Thyroid gland (tissue), 4 donors: ENCODE measurements at regions not wholly inside any gene's neighbourhood (a gene's known extent, or its start where the extent isn't known, plus 50 kb on each side); places are given as distances from the start of the nearest gene placed in this dataset.

ENCODE experiments used
- DNase-seq, 2 donors: peaks; one replicate each; pipeline ENCODE4 v3.0.0-alpha.2; 2019
- H3K27ac ChIP-seq, 3 donors: fragments of 200-600 bp; sonication (generic); 1 replicate in 2 of 3; 2 replicates in 1 of 3; pipeline ENCODE4 v1.5.1; 2016 to 2019; ENCODE audit warnings: mild to moderate bottlenecking in 1 of 3, moderate library complexity in 1 of 3
- H3K27me3 ChIP-seq: fragments of 200-600 bp; sonication (generic); one replicate; pipeline ENCODE4 v1.5.1; 2019
- H3K36me3 ChIP-seq, 2 donors: fragments of 200-600 bp; sonication (generic); one replicate each; pipeline ENCODE4 v1.5.1; 2016 to 2019
- H3K4me1 ChIP-seq, 2 donors: fragments of 200-600 bp; sonication (generic); one replicate each; pipeline ENCODE4 v1.5.1; 2017 to 2019
- H3K4me3 ChIP-seq, 3 donors: fragments of 200-600 bp; sonication (generic); replicated peaks in 1 of 3; 1 replicate in 2 of 3; 2 replicates in 1 of 3; pipeline ENCODE4 v1.5.1; 2016; ENCODE audit warnings: mild to moderate bottlenecking in 1 of 3
- H3K9me3 ChIP-seq: fragments of 200-600 bp; sonication (generic); one replicate; pipeline ENCODE4 v1.5.1; 2017
- POLR2A ChIP-seq, 2 donors: fragments of 450-650 bp; IDR thresholded peaks; one replicate each; pipeline ENCODE4 v1.6.1; 2017; ENCODE audit warnings: antibody characterized with exemption in 2 of 2, mild to moderate bottlenecking in 2 of 2, moderate library complexity in 1 of 2
- whole genome bisulfite sequencing, 2 donors: methylation state at CpG; one replicate each; pipeline ENCODE4 v1.1.5; 2017; 5-methylcytosine and 5-hydroxymethylcytosine counted together
- intact Hi-C: fragments of 100-400 bp; cut with DNase I; formaldehyde crosslinking; loops from one replicate; pipeline ENCODE4 v1.15.1; 2023
- TF ChIP-seq, protein P1 (sequence below), 6 experiments: fragments of 200-600 bp in 3 of 6; fragments of 450-650 bp in 3 of 6; sonication (generic) in 3 of 6; IDR thresholded peaks; one replicate each; pipeline ENCODE4 v1.5.1; 2016 to 2019; ENCODE audit warnings: antibody characterized with exemption in 6 of 6, mild to moderate bottlenecking in 2 of 6, inconsistent platforms in 1 of 6, moderate library complexity in 1 of 6

- TF ChIP-seq, protein P1, sequence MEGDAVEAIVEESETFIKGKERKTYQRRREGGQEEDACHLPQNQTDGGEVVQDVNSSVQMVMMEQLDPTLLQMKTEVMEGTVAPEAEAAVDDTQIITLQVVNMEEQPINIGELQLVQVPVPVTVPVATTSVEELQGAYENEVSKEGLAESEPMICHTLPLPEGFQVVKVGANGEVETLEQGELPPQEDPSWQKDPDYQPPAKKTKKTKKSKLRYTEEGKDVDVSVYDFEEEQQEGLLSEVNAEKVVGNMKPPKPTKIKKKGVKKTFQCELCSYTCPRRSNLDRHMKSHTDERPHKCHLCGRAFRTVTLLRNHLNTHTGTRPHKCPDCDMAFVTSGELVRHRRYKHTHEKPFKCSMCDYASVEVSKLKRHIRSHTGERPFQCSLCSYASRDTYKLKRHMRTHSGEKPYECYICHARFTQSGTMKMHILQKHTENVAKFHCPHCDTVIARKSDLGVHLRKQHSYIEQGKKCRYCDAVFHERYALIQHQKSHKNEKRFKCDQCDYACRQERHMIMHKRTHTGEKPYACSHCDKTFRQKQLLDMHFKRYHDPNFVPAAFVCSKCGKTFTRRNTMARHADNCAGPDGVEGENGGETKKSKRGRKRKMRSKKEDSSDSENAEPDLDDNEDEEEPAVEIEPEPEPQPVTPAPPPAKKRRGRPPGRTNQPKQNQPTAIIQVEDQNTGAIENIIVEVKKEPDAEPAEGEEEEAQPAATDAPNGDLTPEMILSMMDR (IDR thresholded peaks at IDR 0.05), result no peak
- no peak for TF ChIP-seq POLR2A (IDR thresholded peaks at IDR 0.05)
- no peaks in the 10 kb centered on the region for H3K4me1 ChIP-seq
- no peak overlapping the region for H3K4me3 ChIP-seq
- H3K27ac ChIP-seq, result no peak overlapping the region
- WGBS, 2 donors, result 80 to 95% methylated on average over 7 of the region's 7 CpGs
- no peaks in the 10 kb centered on the region for H3K9me3 ChIP-seq
- DNase-seq, result no peak
- H3K27me3 ChIP-seq, result no peaks in the 10 kb centered on the region
- H3K36me3 ChIP-seq, result no peaks in the 10 kb centered on the region
- intact Hi-C loops, result no loop called here
Measured at GRCh38 chr10:63759335-63759734, 238.1 kb downstream of the REEP3 start.

DNA sequence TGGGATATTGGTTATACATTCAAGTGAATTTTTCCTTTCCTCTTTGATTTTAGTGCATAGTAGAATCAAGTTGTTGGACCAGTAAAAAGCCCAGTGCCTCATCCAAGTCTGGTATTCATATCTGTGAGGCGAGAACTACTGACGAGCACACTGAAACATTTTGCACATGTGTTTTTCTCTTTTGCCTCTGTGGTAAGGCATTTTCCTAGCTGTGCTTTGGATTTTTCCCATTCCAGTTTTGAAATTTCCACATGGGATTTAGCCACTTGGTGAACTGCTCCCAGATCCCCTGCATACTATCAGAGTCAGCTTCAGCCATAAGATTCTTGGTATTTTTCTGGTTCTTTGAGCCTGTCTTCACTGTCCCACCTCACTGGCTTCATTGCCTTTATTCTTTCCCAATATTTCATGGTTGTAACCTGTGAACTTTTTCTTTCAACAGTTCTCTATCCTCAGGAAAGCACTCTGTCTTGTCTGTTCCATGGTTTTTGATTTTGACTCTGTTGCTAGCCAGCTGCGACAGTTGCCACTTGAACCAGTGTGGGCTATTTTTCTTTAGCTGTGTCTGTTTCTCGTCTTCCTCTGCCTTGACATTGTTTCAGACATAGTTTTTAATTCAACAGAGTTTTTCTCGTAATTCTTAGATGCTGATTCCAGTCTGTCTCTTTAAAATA lies 239.0 kb downstream of the REEP3 start:
- Histone ChIP-seq H3K9me3 (no peaks in the 10 kb centered on the region), H3K27ac (no peak overlapping the region), H3K27me3 (no peaks in the 10 kb centered on the region), H3K36me3 (no peaks in the 10 kb centered on the region), H3K4me1 (no peaks in the 10 kb centered on the region), H3K4me3 (no peak overlapping the region)
- TF ChIP-seq, protein P1 (IDR thresholded peaks at IDR 0.05), result no peak
- no peak for TF ChIP-seq POLR2A (IDR thresholded peaks at IDR 0.05)
- intact Hi-C loops, result no loop called here
- 71 to 85% methylated on average over 5 of the region's 5 CpGs for WGBS, 2 donors
- DNase-seq, result no peak

DNA sequence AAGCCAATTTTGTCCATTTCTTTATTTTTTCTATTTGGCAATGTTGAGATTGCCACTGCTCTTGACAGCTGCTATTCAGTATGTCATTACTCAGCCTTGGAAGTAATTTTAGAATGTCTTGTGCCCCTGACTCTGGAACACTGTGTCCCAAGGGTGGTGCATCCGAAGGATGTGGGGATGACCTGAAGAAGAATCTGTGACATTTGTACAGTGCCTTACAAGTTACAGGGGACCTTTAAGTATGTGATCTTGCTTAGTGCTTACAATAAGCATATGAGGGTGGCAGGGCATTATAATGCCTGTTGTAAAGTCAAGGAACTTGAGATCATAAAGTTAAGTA lies 239.5 kb downstream of the REEP3 start:
- DNase-seq, result no peak
- Histone ChIP-seq H3K36me3 (no peaks in the 10 kb centered on the region), H3K9me3 (no peaks in the 10 kb centered on the region), H3K4me3 (no peak overlapping the region), H3K4me1 (no peaks in the 10 kb centered on the region), H3K27me3 (no peaks in the 10 kb centered on the region), H3K27ac (no peak overlapping the region)
- 84% methylated on average over 1 of the region's 1 CpG for WGBS, 2 donors
- no peak for TF ChIP-seq POLR2A (IDR thresholded peaks at IDR 0.05)
- TF ChIP-seq, protein P1 (IDR thresholded peaks at IDR 0.05), result no peak
- intact Hi-C loops, result no loop called here

GRCh38 chr10:63761243-63761642 lies 240.0 kb downstream of the REEP3 start:
- intact Hi-C loops, result no loop called here
- DNase-seq, result no peak
- H3K36me3 ChIP-seq, result no peaks in the 10 kb centered on the region
- WGBS, 2 donors, result 89 to 93% methylated on average over 2 of the region's 2 CpGs
- TF ChIP-seq, protein P1 (IDR thresholded peaks at IDR 0.05), result no peak
- TF ChIP-seq POLR2A (IDR thresholded peaks at IDR 0.05), result no peak
- H3K9me3 ChIP-seq, result no peaks in the 10 kb centered on the region
- no peaks in the 10 kb centered on the region for H3K4me1 ChIP-seq
- no peak overlapping the region for H3K4me3 ChIP-seq
- no peak overlapping the region for H3K27ac ChIP-seq
- no peaks in the 10 kb centered on the region for H3K27me3 ChIP-seq

GRCh38 chr10:63763744-63764143 lies 242.5 kb downstream of the REEP3 start:
- TF ChIP-seq, protein P1 (IDR thresholded peaks at IDR 0.05), result no peak

More at GRCh38 chr10:63763744-63764143, 242.5 kb downstream of the REEP3 start:
- no peaks in the 10 kb centered on the region for H3K27me3 ChIP-seq
- WGBS, 2 donors, result 94 to 95% methylated on average over 2 of the region's 2 CpGs
- H3K27ac ChIP-seq, result no peak overlapping the region
- no peak overlapping the region for H3K4me3 ChIP-seq
- no peaks in the 10 kb centered on the region for H3K36me3 ChIP-seq
- intact Hi-C loops, result no loop called here
- no peaks in the 10 kb centered on the region for H3K9me3 ChIP-seq
- no peak for DNase-seq
- H3K4me1 ChIP-seq, result peaks cover 0 to 6% of the 10 kb centered on the region in 2 donors
